Neural crest cell (in vitro differentiated cells): ENCODE measurements at regions not wholly inside any gene's neighbourhood (a gene's known extent, or its start where the extent isn't known, plus 50 kb on each side); places are given as distances from the start of the nearest gene placed in this dataset.

ENCODE experiments used
- DNase-seq: peaks from one replicate; pipeline ENCODE4 v3.0.0; 2021; ENCODE audit warnings: low read depth, mixed read lengths, low spot score
- H3K27ac Mint-ChIP-seq: one replicate; pipeline ENCODE4 v1.8.0; 2021; ENCODE audit warnings: mild to moderate bottlenecking, mixed read lengths; ENCODE audit not compliant: unreplicated experiment
- H3K27me3 Mint-ChIP-seq: 2 replicates; pipeline ENCODE4 v1.8.0; 2021; ENCODE audit warnings: low read depth, mild to moderate bottlenecking, mixed read lengths
- H3K36me3 Mint-ChIP-seq: 2 replicates; pipeline ENCODE4 v1.8.0; 2021; ENCODE audit warnings: low read depth, mild to moderate bottlenecking, mixed read lengths
- H3K4me1 Mint-ChIP-seq: 2 replicates; pipeline ENCODE4 v1.8.0; 2021; ENCODE audit warnings: mixed read lengths
- H3K4me3 Mint-ChIP-seq: one replicate; pipeline ENCODE4 v1.8.0; 2021; ENCODE audit warnings: mild to moderate bottlenecking, mixed read lengths
- H3K9me3 Mint-ChIP-seq: 2 replicates; pipeline ENCODE4 v1.8.0; 2021; ENCODE audit warnings: mixed read lengths
- TF ChIP-seq, protein P1 (sequence below): fragments of 200-600 bp; sonication (generic); conservative IDR thresholded peaks from 2 replicates; pipeline ENCODE4 v1.5.0; 2021; ENCODE audit warnings: antibody characterized with exemption, mild to moderate bottlenecking

- no peak overlapping the region for H3K4me3 Mint-ChIP-seq
- H3K27ac Mint-ChIP-seq: no peak overlapping the region
- TF ChIP-seq, protein P1, sequence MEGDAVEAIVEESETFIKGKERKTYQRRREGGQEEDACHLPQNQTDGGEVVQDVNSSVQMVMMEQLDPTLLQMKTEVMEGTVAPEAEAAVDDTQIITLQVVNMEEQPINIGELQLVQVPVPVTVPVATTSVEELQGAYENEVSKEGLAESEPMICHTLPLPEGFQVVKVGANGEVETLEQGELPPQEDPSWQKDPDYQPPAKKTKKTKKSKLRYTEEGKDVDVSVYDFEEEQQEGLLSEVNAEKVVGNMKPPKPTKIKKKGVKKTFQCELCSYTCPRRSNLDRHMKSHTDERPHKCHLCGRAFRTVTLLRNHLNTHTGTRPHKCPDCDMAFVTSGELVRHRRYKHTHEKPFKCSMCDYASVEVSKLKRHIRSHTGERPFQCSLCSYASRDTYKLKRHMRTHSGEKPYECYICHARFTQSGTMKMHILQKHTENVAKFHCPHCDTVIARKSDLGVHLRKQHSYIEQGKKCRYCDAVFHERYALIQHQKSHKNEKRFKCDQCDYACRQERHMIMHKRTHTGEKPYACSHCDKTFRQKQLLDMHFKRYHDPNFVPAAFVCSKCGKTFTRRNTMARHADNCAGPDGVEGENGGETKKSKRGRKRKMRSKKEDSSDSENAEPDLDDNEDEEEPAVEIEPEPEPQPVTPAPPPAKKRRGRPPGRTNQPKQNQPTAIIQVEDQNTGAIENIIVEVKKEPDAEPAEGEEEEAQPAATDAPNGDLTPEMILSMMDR: peak; percentile 53
- H3K4me1 Mint-ChIP-seq: no peaks in the 10 kb centered on the region
- peaks cover 6% of the 10 kb centered on the region for H3K9me3 Mint-ChIP-seq
- DNase-seq: peak; percentile 25
- H3K27me3 Mint-ChIP-seq: peaks cover 51% of the 10 kb centered on the region
- H3K36me3 Mint-ChIP-seq: no peaks in the 10 kb centered on the region
These were observed 135.4 kb upstream of the LARGE1 start for GRCh38 chr22:34055525-34056200.

DNA sequence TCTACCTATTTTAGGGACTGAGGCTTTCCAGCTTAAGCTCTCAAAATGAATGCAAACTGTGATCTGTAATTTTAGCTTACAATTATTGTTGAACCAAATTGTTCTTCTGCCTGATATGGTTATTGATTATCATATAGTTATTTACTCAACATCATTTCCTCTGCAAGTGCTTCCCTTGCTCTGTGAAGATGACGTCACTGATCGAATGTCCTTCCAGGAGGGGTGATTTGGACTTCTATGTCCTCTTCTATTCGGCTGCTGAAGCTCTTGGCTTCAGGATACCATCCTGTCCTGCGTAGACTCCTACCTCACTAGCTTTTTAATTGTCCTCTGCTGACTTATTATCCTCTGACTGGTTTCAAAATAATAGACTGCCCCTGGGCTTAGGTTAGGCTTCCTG is 137.4 kb upstream of the LARGE1 start:
- H3K9me3 Mint-ChIP-seq: peaks cover 9% of the 10 kb centered on the region
- no peak for DNase-seq
- H3K27me3 Mint-ChIP-seq: peaks cover 37% of the 10 kb centered on the region
- no peak overlapping the region for H3K27ac Mint-ChIP-seq
- no peak overlapping the region for H3K4me3 Mint-ChIP-seq
- TF ChIP-seq, protein P1: no peak
- no peaks in the 10 kb centered on the region for H3K4me1 Mint-ChIP-seq
- H3K36me3 Mint-ChIP-seq: no peaks in the 10 kb centered on the region

DNA sequence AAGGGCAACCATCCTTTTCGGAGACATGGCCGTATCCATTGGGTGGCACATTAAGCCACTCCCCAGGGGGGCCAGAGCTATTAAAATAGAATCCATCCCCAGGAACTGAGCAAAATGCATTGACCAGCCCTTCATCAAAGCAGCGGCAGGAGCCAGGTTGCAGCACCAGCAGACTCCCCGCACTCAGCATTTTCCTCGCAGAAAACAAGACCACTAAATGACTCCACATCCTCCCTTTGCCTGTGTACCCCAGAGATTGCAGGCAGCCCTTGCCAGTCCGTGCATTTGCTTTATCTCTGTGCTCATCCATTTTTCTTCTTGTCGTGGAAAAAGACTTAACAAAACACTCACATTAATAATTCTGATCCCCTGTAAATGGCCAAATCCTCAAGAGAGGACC is 144.4 kb upstream of the LARGE1 start:
- no peaks in the 10 kb centered on the region for H3K4me1 Mint-ChIP-seq
- peaks cover 5% of the 10 kb centered on the region for H3K27me3 Mint-ChIP-seq
- DNase-seq: no peak
- H3K9me3 Mint-ChIP-seq: peaks cover 3% of the 10 kb centered on the region
- H3K36me3 Mint-ChIP-seq: no peaks in the 10 kb centered on the region
- H3K4me3 Mint-ChIP-seq: no peak overlapping the region
- H3K27ac Mint-ChIP-seq: no peak overlapping the region
- TF ChIP-seq, protein P1: no peak

- Mint-ChIP-seq H3K4me3 (no peak overlapping the region), H3K27ac (no peak overlapping the region), H3K36me3 (no peaks in the 10 kb centered on the region)
These were observed 146.8 kb upstream of the LARGE1 start for GRCh38 chr22:34067031-34067430.

DNA sequence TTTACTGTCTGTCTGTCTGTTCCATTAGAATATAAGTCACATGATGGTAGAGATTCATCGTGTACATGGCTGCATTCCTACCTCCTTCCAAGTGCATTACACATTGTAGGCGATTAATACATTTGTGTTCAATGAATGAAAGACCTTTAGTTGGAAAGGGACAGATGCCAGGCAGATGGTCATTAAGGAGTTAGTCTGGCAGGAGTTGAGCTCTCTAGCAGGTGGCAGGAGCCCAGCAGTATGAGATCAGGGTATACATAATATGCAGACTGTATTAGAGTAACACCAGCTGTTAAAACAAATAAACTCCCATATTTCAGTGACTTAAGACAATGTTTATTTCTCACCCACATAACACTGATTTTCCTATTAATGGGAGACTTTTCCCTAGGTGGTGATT is 147.7 kb upstream of the LARGE1 start:
- Mint-ChIP-seq H3K4me1 (no peaks in the 10 kb centered on the region), H3K27ac (no peak overlapping the region)

More at GRCh38 chr22:34067031-34067430, 146.8 kb upstream of the LARGE1 start:
- TF ChIP-seq, protein P1: no peak
- DNase-seq: no peak
- no peaks in the 10 kb centered on the region for H3K9me3 Mint-ChIP-seq
- H3K4me1 Mint-ChIP-seq: no peaks in the 10 kb centered on the region
- H3K27me3 Mint-ChIP-seq: peaks cover 3% of the 10 kb centered on the region

More for the DNA sequence above, 147.7 kb upstream of the LARGE1 start:
- Mint-ChIP-seq H3K9me3 (no peaks in the 10 kb centered on the region), H3K4me3 (no peak overlapping the region), H3K27me3 (peaks cover 2% of the 10 kb centered on the region), H3K36me3 (no peaks in the 10 kb centered on the region)
- DNase-seq: no peak
- TF ChIP-seq, protein P1: no peak
